ENCODE measurements at regions not wholly inside any gene's neighbourhood (a gene's known extent, or its start where the extent isn't known, plus 50 kb on each side); places are given as distances from the start of the nearest gene placed in this dataset.
A peak's percentile ranks its signal among the peaks of the same experiment; 100 is the strongest.
"Not testable (repeated sequence)": the region's sequence is repeated elsewhere in the genome, so short reads cannot be mapped to it uniquely, and the experiment has no call there.

DNA sequence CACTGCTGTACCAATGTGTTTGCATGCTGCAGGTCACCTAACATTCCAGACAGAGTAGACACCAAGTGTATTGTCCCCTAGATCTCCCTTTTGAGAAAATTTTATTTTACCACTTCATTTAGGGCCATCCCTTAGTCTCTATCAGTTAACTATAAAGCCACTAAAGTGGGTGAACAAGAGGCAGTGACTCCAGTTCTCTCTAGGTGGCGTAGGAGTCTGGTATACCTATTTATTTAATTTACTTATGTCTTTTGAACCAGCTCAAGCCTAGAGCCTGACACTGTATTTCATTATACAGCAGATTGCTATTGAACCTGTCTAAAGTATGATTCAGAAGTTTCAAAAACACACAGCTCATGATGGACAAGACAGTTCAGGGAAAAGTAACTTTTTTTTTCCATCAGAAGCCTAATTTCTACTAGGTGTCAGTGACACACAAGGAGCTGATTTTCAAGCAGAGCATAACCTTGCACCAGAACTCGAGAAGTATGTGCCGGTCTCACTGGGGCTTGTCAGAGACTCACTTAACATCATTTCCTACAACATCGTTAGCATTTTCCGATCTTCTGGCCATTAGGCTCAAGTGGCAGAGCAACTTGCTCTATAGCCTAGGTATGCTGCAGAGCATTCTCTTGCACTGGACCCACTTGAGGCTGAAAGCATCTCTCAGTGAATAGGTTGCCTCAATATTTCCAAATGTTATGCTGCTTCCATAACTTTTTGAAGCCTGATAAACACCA is 175.4 kb downstream of the CDC14C start:
- intact Hi-C loops (cut with DNase I): no loop called here

DNA sequence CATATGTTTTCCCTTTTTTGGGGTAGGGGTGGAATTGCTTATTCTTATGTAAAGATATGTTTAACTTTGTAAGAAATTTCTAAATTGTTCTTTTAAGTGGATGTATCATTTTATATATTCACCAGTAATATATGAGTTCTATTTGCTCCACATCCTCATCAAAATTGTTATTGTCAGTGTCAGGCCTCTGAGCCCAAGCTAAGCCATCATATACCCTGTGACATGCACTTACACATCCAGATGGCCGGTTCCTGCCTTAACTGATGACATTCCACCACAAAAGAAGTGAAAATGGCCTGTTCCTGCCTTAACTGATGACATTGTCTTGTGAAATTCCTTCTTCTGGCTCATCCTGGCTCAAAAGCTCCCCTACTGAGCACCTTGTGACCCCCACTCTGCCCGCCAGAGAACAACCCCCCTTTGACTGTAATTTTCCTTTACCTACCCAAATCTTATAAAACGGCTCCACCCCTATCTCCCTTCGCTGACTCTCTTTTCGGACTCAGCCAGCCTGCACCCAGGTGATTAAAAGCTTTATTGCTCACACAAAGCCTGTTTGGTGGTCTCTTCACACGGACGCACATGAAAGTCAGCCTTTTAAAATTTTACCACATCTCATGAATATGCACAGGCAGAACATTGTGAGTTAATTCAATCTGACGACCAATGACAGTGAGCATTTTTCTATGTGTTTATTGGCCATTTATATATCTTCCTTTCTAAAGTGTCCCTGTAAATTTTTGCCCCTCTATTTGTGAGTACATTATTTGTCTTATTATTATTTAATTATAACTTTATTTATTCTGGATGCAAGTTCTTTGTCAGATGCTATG is 176.8 kb downstream of the CDC14C start:
- DNase-seq; intact Hi-C loops (cut with DNase I): not testable (repeated sequence)

More for the DNA sequence above, 175.4 kb downstream of the CDC14C start:
- no peak for DNase-seq

DNA sequence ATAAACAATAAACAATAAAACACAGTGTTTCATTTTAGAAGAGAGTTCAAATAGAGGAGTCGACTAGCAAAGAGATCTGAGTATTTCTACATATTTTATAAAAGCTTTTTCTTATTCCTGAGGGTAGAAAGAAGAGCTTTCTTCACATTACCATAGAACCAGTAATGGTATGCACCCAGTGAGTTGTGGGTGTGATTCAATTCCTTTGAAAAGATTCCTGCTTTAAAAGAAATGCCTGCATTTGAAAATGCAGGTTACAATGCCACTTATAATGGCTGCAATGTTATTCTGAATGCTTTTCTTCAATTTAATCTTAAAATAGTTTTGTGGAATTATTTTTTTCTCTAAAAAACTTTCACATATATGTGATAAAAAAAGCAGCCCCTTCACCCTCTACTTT is 178.1 kb downstream of the CDC14C start:
- DNase-seq: no peak
- intact Hi-C loops (cut with DNase I): no loop called here

DNA sequence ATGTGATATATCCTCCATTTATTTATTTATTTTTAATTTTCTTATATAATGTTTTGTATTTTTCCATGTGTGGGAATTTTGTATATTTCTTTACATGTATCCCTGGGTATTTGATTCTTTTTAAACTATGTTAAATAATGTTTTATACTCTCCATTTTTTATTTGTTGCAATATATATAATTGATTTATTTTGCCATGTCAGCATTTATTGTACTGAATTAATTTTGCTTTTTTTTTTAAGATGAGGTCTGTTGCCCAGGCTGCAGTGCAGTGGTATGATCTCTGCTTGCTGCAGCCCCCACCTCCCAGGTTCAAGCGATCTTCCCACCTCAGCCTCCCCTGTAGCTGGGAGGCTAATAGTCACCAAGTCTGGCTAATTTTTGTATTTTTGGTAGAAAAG is 187.4 kb downstream of the CDC14C start:
- no peak for DNase-seq
- intact Hi-C loops (cut with DNase I): no loop called here

DNA sequence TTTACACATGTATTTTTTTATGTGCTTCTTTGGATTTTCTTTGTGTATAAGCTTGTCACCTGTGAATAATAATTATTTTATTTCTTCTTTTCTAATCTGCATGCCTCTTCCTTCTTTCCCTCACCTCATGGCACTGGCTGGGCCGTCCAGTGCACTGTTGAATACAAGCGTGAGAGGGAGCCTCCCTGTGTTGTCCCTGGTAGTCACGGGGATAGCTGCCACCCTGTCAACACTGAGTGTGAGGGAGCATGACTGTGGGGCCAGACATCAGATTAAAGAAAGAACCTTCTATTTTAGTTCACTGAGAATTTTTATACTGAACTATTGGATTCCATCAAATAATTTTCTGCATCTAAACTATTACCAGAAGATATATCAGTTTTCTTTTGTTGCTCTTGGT is 187.9 kb downstream of the CDC14C start:
- no peak for DNase-seq
- intact Hi-C loops (cut with DNase I): no loop called here

DNA sequence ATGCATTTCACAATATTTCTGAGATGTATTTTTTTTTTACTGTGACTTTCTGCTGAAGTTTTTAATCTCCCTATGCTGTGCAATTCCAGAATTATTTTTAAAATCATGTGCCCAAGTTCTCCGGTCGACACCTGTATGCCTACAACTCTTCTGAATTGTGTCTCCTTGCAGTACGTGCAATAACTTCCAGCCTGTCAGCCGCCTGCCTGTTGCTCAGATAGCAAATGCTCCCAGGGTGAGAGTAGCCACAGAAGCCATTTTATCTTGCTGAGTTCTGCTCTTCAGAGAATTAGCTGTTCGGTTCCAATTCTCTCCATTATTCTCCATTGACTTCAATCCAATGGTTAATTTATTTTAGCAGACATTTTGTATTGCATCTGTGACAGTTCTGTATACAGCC is 188.3 kb downstream of the CDC14C start:
- DNase-seq: no peak
- intact Hi-C loops (cut with DNase I): no loop called here

DNA sequence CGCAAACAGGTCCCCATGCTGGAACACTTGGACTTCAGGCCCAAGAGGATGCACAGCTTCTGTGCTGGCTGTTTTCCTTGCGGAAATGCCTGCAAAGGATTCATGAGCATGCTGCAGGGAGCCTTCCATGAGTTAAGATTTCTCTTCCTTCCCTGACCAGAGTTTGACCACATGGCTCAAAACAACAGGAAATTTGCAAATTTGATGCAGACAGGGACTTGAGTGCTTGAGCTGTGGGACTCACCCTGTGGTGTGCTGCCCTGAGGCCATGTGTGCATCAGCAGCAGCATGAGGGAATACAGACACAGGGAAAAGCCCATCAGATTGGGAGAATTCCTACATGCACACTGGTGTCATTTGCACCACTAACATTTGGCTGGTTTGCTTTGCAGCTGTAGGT is 195.4 kb downstream of the CDC14C start:
- intact Hi-C loops (cut with DNase I): no loop called here
- no peak for DNase-seq

DNA sequence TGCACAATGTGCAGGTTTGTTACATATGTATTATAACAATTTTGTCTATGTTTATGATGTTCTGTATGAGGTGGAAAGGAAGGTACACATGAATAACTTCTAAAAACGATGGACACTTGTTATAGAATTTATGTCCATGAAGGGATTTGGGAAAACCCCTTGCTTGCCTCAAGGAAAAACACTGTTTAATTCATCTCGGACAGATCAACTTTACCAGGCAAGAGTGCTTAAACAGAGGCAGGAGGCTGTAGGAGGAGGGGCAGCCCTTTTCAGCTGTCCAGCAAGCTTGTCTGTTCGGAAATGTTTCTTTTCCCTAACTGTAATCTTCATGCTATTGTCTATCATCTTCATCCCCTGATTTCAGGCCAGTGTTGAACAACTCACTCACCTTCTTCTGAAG is 200.9 kb downstream of the CDC14C start:
- no peak for DNase-seq
- intact Hi-C loops (cut with DNase I): no loop called here

DNA sequence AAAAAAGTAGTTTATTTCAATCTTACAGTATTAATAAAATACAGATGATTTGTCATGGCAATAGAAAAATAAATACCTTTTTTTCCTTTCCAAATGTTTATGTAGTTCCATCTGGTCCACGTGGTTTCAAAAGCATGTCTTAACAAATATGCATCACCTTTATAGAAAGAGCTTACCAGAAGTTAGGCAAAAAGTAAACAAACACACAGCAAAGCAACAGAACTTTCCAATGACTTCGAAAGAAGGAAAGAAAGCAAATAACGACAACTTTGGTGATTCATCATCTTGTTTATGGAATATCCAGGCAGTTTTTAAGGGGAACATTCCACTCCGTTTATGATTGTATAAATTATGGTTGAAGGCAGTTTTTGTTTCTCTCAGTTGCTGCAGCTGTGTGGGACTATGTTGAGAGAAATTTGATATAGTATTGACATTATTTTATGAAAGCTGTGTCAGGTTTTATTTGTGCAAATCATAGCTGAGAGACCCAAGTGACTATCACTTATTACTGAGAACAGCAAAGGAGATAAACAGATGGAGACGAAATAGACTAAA is 203.1 kb downstream of the CDC14C start:
- no peak for DNase-seq
- intact Hi-C loops (cut with DNase I): no loop called here

DNA sequence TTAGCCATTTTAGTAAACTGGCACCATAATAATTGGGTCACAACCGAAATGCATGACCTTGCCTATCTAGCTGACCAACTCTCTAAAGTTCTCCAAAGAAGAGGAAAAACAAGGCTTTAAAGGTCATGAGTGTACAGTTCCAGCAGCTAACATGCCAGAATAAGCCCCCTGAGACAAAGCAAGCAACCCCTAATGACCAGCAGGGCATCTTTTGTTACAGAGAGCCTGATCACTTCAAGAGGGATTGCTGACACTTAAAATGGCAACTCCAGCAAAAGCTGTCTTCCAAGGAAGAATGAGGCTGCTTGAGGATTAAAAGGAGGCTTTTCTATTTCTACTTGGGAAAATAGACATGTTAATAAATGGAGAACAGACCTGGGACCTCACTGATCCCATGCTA is 213.6 kb downstream of the CDC14C start:
- intact Hi-C loops (cut with DNase I): no loop called here
- no peak for DNase-seq

DNA sequence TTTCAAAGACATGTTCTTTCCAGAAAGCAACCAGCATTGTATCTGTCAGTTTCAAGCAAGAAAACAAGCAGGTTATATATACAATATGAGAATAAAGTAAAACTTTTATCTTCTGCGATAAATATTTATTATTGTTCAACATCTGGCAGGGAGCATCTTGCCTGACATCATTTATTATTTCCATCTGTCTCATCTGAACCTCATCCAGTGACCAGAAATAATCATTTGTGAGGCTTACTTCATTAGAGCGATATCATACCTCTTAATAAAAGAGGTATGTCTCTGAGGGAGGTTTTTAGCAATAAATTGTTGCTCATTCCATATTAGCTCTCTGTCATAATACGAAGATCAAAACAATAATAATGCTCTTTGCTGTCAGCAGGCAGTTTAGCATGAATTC is 226.1 kb downstream of the CDC14C start:
- intact Hi-C loops (cut with DNase I): no loop called here

DNA sequence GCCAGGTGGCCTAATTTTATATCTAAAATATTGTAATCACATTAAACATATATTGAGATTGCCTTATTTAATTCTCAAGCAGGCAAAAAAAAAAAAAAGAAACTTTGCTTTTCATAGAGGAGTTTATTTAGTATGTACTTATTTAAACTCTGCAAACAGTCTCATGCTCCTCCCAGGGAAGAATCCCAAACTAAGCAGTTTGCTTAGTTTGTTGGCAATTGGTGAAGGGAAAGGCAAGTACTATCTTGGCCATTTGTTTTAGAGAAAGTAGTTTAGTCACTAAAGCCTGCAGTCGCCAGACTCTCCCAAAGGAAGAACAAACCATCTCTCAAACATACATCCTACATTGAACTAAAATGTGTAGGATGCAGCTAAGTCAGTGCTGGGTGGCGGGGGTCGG is 226.8 kb downstream of the CDC14C start:
- intact Hi-C loops (cut with DNase I): no loop called here
- peak in 1 of 10 donors; percentile 50 for DNase-seq

More for the DNA sequence above, 226.1 kb downstream of the CDC14C start:
- no peak for DNase-seq

DNA sequence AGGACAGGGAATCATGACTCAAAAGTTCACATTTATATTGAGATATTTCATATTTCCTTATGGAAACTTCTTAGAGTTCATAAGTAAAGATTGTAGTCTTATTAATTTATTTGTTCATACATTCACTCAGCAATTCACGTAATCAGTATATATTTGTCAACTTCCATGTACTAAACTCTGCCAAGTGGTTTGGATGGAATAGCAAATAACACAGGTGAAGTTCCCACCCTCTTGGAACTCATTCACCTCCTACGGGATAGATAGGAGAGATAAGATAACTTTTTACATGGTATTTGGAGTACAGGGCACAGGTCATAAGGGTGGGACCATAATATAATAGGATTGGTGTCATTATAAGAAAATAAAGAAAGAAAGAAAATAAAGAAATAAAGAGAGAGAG is 234.0 kb downstream of the CDC14C start:
- DNase-seq: no peak
- intact Hi-C loops (cut with DNase I): no loop called here

DNA sequence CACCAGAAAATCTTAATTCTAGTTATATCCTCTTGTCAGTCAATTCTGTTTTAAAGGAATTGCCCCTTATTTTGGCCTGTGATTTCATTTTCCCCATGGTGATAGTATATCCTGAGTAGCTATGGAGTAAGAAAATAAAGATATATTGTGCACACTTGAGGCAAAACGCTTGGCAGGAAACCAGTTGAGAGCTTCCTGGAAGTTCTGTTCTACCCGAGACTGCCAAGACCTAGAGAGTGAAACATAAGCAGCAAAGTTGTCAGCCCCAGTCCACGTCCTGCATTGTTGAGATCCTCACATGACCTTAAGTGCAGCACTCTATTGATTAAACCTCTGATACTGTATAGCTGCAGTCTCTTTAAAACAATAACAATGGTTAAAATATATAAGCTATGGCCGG is 235.2 kb downstream of the CDC14C start:
- DNase-seq: no peak
- intact Hi-C loops (cut with DNase I): no loop called here

DNA sequence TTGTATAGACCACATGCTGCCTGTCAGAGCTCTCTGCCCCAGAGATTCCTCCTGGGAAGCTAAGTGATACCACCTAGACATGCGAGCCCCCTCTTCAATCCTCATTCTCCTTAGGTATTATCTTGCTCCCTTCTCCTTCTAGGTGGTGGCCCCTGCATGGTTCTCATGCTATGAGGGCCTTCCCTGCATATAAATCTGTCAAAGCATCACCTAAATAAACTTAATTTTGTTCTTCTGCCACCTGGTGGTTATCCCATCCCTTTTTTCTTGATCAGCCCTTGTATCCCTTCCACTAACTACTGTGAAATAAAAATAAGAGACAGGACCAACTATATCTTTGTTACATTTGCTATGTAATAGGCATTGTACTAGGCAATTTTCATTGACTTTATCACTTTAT is 242.1 kb downstream of the CDC14C start:
- no peak for DNase-seq
- intact Hi-C loops (cut with DNase I): no loop called here

DNA sequence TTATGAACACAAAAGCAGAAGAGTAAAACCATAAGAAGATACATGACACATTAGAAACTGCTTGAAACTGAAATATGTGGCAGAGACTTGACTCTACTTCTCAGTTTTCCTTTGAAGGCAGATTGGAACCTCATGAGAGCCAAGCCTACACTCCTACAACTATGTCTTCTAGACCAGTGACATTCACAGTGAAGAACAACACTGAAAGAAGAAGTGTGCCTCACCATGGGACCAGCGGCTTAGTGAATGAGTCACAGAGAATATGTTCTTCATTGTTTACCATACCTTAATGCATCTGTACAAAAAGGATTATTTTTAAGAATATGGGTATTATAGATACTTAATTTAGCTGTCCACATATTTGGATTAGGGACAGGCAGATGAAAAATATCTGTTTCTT is 248.3 kb downstream of the CDC14C start:
- intact Hi-C loops (cut with DNase I): no loop called here
- DNase-seq: no peak

DNA sequence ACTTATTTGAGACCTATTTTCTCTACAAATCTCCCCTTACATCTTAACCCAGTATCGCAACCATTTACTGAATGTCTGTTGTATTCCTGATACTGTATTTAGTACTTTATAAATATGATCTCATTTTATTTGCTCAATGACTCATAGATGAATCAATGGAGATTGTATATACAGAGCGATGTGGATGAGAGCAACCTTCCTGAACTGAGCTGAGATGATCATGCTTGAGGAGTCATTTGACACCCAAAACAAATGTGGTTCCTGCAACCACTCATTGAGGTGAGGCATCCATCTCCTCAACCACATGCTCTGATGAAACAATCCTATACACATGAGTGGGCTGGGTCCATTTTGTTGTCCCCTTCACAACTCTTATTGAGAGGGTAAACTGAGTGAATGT is 250.0 kb downstream of the CDC14C start:
- intact Hi-C loops (cut with DNase I): no loop called here
- no peak for DNase-seq

DNA sequence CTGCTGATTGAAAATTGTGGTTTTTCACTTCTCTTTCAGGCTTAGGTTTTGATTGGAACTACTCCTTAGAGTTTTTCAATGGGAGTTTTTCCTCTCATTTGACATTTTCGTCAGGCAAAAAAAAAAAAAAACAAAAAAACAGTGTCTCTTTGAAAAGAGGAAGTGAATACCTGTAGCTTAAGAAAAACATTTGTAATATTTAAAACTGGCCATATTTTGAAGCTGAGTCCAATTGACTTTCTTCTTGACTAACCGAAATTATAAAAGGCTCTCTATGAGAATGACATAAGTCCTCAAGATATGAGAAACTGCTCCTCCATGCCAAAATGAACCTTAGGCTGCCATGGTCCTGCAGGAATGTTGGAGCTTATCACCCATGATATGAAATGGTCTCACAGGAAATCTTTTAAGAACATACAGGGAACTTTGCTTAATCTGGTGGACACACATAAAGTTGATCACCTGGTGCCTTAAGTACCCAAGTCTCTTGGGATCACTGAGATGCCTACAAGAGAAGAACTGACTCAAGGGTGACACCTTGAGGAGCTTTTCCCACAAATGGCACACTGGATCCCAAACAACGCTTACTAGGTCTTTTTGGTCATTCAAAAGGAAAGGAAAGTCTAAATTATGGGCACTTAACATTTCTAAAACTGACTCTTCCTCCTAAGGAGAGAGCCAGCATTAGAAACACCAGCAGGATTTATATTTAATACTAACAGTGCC is 263.4 kb downstream of the CDC14C start:
- intact Hi-C loops (cut with DNase I): no loop called here
- DNase-seq: no peak

DNA sequence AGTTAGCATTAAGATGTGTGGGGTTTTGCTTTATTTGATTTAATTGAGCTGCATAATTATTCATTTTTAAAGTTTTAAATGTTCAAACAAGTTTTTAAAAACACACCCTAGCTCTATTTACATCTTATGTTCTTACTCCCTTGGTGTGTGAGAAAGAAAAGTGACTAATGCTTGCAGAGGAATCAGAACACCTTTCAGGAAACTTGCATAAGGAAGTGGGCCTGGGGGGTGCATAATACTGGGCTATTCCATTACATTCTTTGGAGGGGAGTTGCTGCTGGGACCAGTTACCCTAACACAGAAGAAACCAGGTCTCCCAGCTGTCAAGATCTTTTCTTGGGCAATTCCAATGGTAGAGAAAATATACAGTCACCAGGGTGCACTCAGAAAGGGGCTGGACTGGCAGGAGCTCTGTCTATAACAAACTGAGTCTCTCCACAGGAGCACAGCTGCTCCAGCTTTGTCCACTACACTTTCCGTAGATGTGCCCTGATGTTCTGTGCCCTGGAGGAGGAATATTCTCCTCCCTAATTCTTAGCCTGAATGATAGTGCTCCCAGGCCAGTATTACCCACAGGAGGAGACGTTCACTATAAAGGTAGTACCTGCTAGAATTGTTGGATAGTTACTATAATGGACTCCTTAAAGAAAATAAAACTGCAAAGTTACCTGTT is 304.2 kb downstream of the CDC14C start:
- no peak for DNase-seq
- intact Hi-C loops (cut with DNase I): no loop called here

DNA sequence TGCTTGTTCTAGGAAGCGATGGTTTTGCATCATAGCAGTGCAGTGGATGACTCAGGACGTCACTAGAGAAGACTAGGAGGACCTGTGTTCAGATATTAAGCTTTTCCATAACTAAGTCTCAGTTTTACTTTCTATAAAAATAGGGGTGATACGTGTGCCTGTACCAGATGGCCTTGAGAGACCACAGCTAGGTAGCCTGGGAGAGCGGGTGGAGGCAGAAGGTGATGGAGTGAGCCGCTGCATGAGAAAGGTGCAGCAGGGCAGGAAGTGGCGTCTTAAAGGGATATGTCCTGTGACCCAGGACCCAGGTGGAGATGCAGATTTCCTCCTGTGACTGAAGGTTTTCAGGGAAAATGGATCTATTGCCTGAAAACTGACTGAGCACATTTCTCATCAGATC is 304.9 kb downstream of the CDC14C start:
- intact Hi-C loops (cut with DNase I): no loop called here
- no peak for DNase-seq

DNA sequence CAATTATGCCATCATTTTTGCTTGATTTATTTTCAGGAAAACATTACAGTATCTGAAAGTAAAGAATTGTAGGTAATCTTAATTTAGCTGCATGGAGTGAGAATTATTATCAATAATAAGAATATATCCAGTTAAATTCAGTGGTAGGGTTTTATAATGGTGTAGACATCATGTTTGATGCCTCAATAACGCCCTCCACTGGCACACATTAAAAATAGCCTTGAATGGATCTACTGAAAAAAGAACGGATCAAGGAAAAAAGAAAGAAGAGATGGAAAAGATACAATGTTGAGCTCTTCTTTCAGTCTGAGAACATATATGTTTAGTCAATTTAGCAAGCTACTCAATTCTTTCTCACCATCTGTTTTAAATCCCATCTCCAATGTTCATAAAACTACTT is 319.2 kb downstream of the CDC14C start:
- DNase-seq: no peak
- intact Hi-C loops (cut with DNase I): no loop called here

Data from posterior cingulate gyrus (tissue), 11 donors.